ENCODE measurements at regions not wholly inside any gene's neighbourhood (a gene's known extent, or its start where the extent isn't known, plus 50 kb on each side); places are given as distances from the start of the nearest gene placed in this dataset.

- Histone ChIP-seq H3F3A (ENCODE audit: low read depth) (no peaks in the 10 kb centered on the region), H3K79me2 (ENCODE audit: insufficient read depth, low read length) (no peaks in the 10 kb centered on the region), H3K4me1 (ENCODE audit: insufficient read depth, low read length, poor library complexity, severe bottlenecking) (no peaks in the 10 kb centered on the region), H4K20me1 (ENCODE audit: insufficient read depth, low read length, poor library complexity, severe bottlenecking) (no peaks in the 10 kb centered on the region), H3K9me2 (replicated peaks; ENCODE audit: low read depth, low read length) (no peaks in the 10 kb centered on the region), H3K36me3 (ENCODE audit: insufficient read depth, low read length) (no peaks in the 10 kb centered on the region), H3K9ac (ENCODE audit: low read depth, low read length, poor library complexity, severe bottlenecking) (no peak overlapping the region), H3K27me3 (ENCODE audit: insufficient read depth, low read length, poor library complexity, severe bottlenecking) (no peaks in the 10 kb centered on the region), H2AFZ (ENCODE audit: low read length) (no peak overlapping the region), H3K4me2 (ENCODE audit: low read depth, low read length, poor library complexity, severe bottlenecking) (no peak overlapping the region), H3K4me3 (ENCODE audit: low read length, poor library complexity, severe bottlenecking) (no peak overlapping the region), H3K9me3 (ENCODE audit: insufficient read depth, low read depth, low read length) (no peaks in the 10 kb centered on the region; the same call in 1 of the 2 replicates)
- TF ChIP-seq EZH2phosphoT487 (IDR thresholded peaks at IDR 0.05; ENCODE audit: borderline replicate concordance) (no peak), CTCF (conservative IDR thresholded peaks at IDR 0.05; ENCODE audit: low read length) (no peak)
Measured at GRCh38 chr17:13128676-13129075, 110.8 kb upstream of the ELAC2 start.

GRCh38 chr17:13127921-13128602 lies 110.2 kb upstream of the ELAC2 start:
- Histone ChIP-seq H3K9me2 (replicated peaks; ENCODE audit: low read depth, low read length) (no peaks in the 10 kb centered on the region), H3K4me3 (ENCODE audit: low read length, poor library complexity, severe bottlenecking) (no peak overlapping the region), H4K20me1 (ENCODE audit: insufficient read depth, low read length, poor library complexity, severe bottlenecking) (no peaks in the 10 kb centered on the region), H3K9me3 (ENCODE audit: insufficient read depth, low read depth, low read length) (no peaks in the 10 kb centered on the region; the same call in 1 of the 2 replicates), H3K36me3 (ENCODE audit: insufficient read depth, low read length) (no peaks in the 10 kb centered on the region), H3K9ac (ENCODE audit: low read depth, low read length, poor library complexity, severe bottlenecking) (no peak overlapping the region), H3K79me2 (ENCODE audit: insufficient read depth, low read length) (no peaks in the 10 kb centered on the region), H3F3A (ENCODE audit: low read depth) (no peaks in the 10 kb centered on the region), H2AFZ (ENCODE audit: low read length) (no peak overlapping the region), H3K4me2 (ENCODE audit: low read depth, low read length, poor library complexity, severe bottlenecking) (no peak overlapping the region), H3K27me3 (ENCODE audit: insufficient read depth, low read length, poor library complexity, severe bottlenecking) (no peaks in the 10 kb centered on the region), H3K4me1 (ENCODE audit: insufficient read depth, low read length, poor library complexity, severe bottlenecking) (no peaks in the 10 kb centered on the region)
- TF ChIP-seq CTCF (conservative IDR thresholded peaks at IDR 0.05; ENCODE audit: low read length), result no peak
- TF ChIP-seq EZH2phosphoT487 (IDR thresholded peaks at IDR 0.05; ENCODE audit: borderline replicate concordance), result no peak

- Histone ChIP-seq H3K9me2 (replicated peaks; ENCODE audit: low read depth, low read length) (no peaks in the 10 kb centered on the region), H4K20me1 (ENCODE audit: insufficient read depth, low read length, poor library complexity, severe bottlenecking) (no peaks in the 10 kb centered on the region), H3K36me3 (ENCODE audit: insufficient read depth, low read length) (no peaks in the 10 kb centered on the region), H3K4me1 (ENCODE audit: insufficient read depth, low read length, poor library complexity, severe bottlenecking) (no peaks in the 10 kb centered on the region), H3K4me2 (ENCODE audit: low read depth, low read length, poor library complexity, severe bottlenecking) (no peak overlapping the region), H3K27me3 (ENCODE audit: insufficient read depth, low read length, poor library complexity, severe bottlenecking) (no peaks in the 10 kb centered on the region), H3F3A (ENCODE audit: low read depth) (no peaks in the 10 kb centered on the region), H3K79me2 (ENCODE audit: insufficient read depth, low read length) (no peaks in the 10 kb centered on the region), H3K9ac (ENCODE audit: low read depth, low read length, poor library complexity, severe bottlenecking) (no peak overlapping the region), H3K4me3 (ENCODE audit: low read length, poor library complexity, severe bottlenecking) (no peak overlapping the region), H3K9me3 (ENCODE audit: insufficient read depth, low read depth, low read length) (no peaks in the 10 kb centered on the region), H2AFZ (ENCODE audit: low read length) (no peak overlapping the region)
- TF ChIP-seq CTCF (conservative IDR thresholded peaks at IDR 0.05; ENCODE audit: low read length) (no peak), EZH2phosphoT487 (IDR thresholded peaks at IDR 0.05; ENCODE audit: borderline replicate concordance) (no peak)
Measured at GRCh38 chr17:13120864-13121263, 103.0 kb upstream of the ELAC2 start.
